WTC11 (cell line): ENCODE measurements at regions not wholly inside any gene's neighbourhood (a gene's known extent, or its start where the extent isn't known, plus 50 kb on each side); places are given as distances from the start of the nearest gene placed in this dataset.

Experiments used
- ATAC-seq: fragments of 200-7000 bp; cut with Tn5 transposase; 2 replicates; pipeline ENCODE4 v1.10.0; 2021; ENCODE audit warnings: mild to moderate bottlenecking, moderate library complexity
- CTCF ChIA-PET: fragments of 300-600 bp; sonication (Branson Sonifier 250); formaldehyde crosslinking; loops from one replicate; lab custom pipeline; 2021; ENCODE audit warnings: antibody characterized with exemption; lab: Charles Lee
- POLR2A ChIA-PET: fragments of 350-600 bp; sonication (Branson Sonifier 250); formaldehyde crosslinking; loops from one replicate; lab custom pipeline; 2021; ENCODE audit warnings: antibody characterized with exemption; lab: Charles Lee
- DNase-seq: peaks from one replicate; pipeline ENCODE4 v3.0.0; 2021; ENCODE audit warnings: low spot score
- H3K27ac Mint-ChIP-seq: 2 replicates; pipeline ENCODE4 v1.8.0; 2021; ENCODE audit warnings: mixed read lengths
- H3K27me3 Mint-ChIP-seq: 2 replicates; pipeline ENCODE4 v1.8.0; 2021; ENCODE audit warnings: low read depth, mild to moderate bottlenecking, moderate library complexity, mixed read lengths
- H3K36me3 Mint-ChIP-seq: 2 replicates; pipeline ENCODE4 v1.8.0; 2021; ENCODE audit warnings: mixed read lengths
- H3K4me1 Mint-ChIP-seq: 2 replicates; pipeline ENCODE4 v1.8.0; 2022; ENCODE audit warnings: mixed read lengths
- H3K4me3 Mint-ChIP-seq: 2 replicates; pipeline ENCODE4 v1.8.0; 2021; ENCODE audit warnings: mild to moderate bottlenecking, moderate library complexity, mixed read lengths
- H3K9me3 Mint-ChIP-seq: 2 replicates; pipeline ENCODE4 v1.8.0; 2021; ENCODE audit warnings: mixed read lengths
- CBFB ChIP-seq: sonication (generic); formaldehyde crosslinking; IDR thresholded peaks from 2 replicates; pipeline ENCODE4 v1.8.1; 2022; ENCODE audit warnings: mild to moderate bottlenecking, low read depth, missing genetic modification reagents
- CREM ChIP-seq: sonication (generic); formaldehyde crosslinking; IDR thresholded peaks from 2 replicates; pipeline ENCODE4 v1.8.1; 2022; ENCODE audit warnings: mild to moderate bottlenecking, missing genetic modification reagents, moderate library complexity
- ESRRA ChIP-seq: sonication (generic); formaldehyde crosslinking; IDR thresholded peaks from 2 replicates; pipeline ENCODE4 v1.8.1; 2022; ENCODE audit warnings: mild to moderate bottlenecking, missing genetic modification reagents, borderline replicate concordance
- FOXP1 ChIP-seq: sonication (generic); formaldehyde crosslinking; IDR thresholded peaks from 2 replicates; pipeline ENCODE4 v1.8.0; 2022; ENCODE audit warnings: missing genetic modification reagents, mild to moderate bottlenecking, moderate library complexity, borderline replicate concordance
- IRF2 ChIP-seq: sonication (generic); formaldehyde crosslinking; IDR thresholded peaks from 2 replicates; pipeline ENCODE4 v1.8.0; 2022; ENCODE audit warnings: low read depth, missing genetic modification reagents, borderline replicate concordance
- NFYB ChIP-seq: sonication (generic); formaldehyde crosslinking; conservative IDR thresholded peaks from 2 replicates; pipeline ENCODE4 v1.8.0; 2022; ENCODE audit warnings: low read depth, missing genetic modification reagents
- RELA ChIP-seq: sonication (generic); formaldehyde crosslinking; IDR thresholded peaks from 2 replicates; pipeline ENCODE4 v1.8.1; 2022; ENCODE audit warnings: missing genetic modification reagents, mild to moderate bottlenecking, borderline replicate concordance
- RORB ChIP-seq: fragments of 250-450 bp; sonication (Bioruptor Pico); IDR thresholded peaks from 2 replicates; pipeline ENCODE4 v1.9.0; 2021; ENCODE audit warnings: mild to moderate bottlenecking
- SMAD3 ChIP-seq: sonication (generic); formaldehyde crosslinking; IDR thresholded peaks from 2 replicates; pipeline ENCODE4 v1.8.0; 2022; ENCODE audit warnings: missing genetic modification reagents, mild to moderate bottlenecking, borderline replicate concordance
- ZNF232 ChIP-seq: sonication (generic); formaldehyde crosslinking; IDR thresholded peaks from 2 replicates; pipeline ENCODE4 v1.8.0; 2022; ENCODE audit warnings: mild to moderate bottlenecking, missing genetic modification reagents
- ZNF423 ChIP-seq: fragments of 250-450 bp; sonication (Bioruptor Pico); IDR thresholded peaks from 2 replicates; pipeline ENCODE4 v2.1.2; 2022; ENCODE audit warnings: mild to moderate bottlenecking, moderate library complexity
- ZNF671 ChIP-seq: fragments of 250-450 bp; sonication (Bioruptor Pico); IDR thresholded peaks from 2 replicates; pipeline ENCODE4 v1.8.0; 2021; ENCODE audit warnings: mild to moderate bottlenecking
- TF ChIP-seq, protein P1 (sequence below): sonication (generic); formaldehyde crosslinking; conservative IDR thresholded peaks from 2 replicates; pipeline ENCODE4 v1.8.1; 2023; ENCODE audit warnings: mild to moderate bottlenecking, low read depth, missing genetic modification reagents, moderate library complexity
- TF ChIP-seq, protein P2 (sequence below): sonication (generic); formaldehyde crosslinking; IDR thresholded peaks from 2 replicates; pipeline ENCODE4 v1.8.1; 2022; ENCODE audit warnings: mild to moderate bottlenecking, moderate library complexity, missing genetic modification reagents
- TF ChIP-seq, protein P3 (sequence below): sonication (generic); formaldehyde crosslinking; IDR thresholded peaks from 2 replicates; pipeline ENCODE4 v1.8.0; 2022; ENCODE audit warnings: mild to moderate bottlenecking, missing genetic modification reagents
- TF ChIP-seq, protein P4 (sequence below): sonication (generic); formaldehyde crosslinking; IDR thresholded peaks from 2 replicates; pipeline ENCODE4 v1.8.1; 2022; ENCODE audit warnings: missing genetic modification reagents, borderline replicate concordance

DNA sequence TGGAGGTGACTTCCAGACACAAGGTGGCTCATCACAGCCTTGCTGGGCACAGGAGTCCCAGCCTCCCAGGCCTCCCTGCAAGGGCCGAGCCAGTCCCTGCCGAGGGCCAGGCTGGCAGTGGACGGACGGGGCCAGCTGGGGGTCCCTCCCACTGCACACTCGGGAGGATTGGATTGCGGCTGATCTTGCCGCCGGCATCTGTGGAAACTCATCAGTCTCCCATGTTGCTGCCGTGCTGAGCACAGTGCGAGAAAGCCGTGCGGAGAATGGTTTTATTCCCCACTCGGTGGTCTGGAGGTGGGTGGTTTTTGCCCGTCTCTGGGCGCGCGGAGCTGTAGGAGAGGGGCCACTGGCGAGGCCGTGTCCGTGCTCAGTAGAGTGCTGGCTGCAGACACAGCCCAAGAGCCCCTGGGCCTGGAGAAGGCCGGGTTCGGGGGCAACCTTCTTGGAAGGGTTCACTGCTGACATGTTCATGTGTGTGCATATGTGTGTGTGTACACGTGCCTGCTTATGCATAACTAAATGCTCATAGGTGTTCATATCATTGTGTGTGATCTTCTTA is 1246.4 kb downstream of the BRD1 start:
- ATAC-seq: no peak
- DNase-seq: no peak
- Mint-ChIP-seq H3K9me3 (no peaks in the 10 kb centered on the region), H3K27ac (peak overlapping the region; percentile 82), H3K36me3 (no peaks in the 10 kb centered on the region), H3K4me3 (no peak overlapping the region), H3K27me3 (no peaks in the 10 kb centered on the region)
- POLR2A ChIA-PET: no interaction called here
- CTCF ChIA-PET: no interaction called here
- TF ChIP-seq NFYB (CRISPR knock-in tag): no peak
- TF ChIP-seq ZNF671 (CRISPR knock-in tag): no peak
- TF ChIP-seq RORB: no peak
- no peak for TF ChIP-seq CREM
- TF ChIP-seq SMAD3: no peak
- TF ChIP-seq, protein P1, sequence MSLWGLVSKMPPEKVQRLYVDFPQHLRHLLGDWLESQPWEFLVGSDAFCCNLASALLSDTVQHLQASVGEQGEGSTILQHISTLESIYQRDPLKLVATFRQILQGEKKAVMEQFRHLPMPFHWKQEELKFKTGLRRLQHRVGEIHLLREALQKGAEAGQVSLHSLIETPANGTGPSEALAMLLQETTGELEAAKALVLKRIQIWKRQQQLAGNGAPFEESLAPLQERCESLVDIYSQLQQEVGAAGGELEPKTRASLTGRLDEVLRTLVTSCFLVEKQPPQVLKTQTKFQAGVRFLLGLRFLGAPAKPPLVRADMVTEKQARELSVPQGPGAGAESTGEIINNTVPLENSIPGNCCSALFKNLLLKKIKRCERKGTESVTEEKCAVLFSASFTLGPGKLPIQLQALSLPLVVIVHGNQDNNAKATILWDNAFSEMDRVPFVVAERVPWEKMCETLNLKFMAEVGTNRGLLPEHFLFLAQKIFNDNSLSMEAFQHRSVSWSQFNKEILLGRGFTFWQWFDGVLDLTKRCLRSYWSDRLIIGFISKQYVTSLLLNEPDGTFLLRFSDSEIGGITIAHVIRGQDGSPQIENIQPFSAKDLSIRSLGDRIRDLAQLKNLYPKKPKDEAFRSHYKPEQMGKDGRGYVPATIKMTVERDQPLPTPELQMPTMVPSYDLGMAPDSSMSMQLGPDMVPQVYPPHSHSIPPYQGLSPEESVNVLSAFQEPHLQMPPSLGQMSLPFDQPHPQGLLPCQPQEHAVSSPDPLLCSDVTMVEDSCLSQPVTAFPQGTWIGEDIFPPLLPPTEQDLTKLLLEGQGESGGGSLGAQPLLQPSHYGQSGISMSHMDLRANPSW (CRISPR knock-in tag): no peak
- TF ChIP-seq ZNF423 (CRISPR knock-in tag): no peak
- TF ChIP-seq, protein P2, sequence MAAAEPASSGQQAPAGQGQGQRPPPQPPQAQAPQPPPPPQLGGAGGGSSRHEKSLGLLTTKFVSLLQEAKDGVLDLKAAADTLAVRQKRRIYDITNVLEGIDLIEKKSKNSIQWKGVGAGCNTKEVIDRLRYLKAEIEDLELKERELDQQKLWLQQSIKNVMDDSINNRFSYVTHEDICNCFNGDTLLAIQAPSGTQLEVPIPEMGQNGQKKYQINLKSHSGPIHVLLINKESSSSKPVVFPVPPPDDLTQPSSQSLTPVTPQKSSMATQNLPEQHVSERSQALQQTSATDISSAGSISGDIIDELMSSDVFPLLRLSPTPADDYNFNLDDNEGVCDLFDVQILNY: no peak
- TF ChIP-seq ZNF232 (CRISPR knock-in tag): no peak
- TF ChIP-seq, protein P3, sequence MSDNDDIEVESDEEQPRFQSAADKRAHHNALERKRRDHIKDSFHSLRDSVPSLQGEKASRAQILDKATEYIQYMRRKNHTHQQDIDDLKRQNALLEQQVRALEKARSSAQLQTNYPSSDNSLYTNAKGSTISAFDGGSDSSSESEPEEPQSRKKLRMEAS: no peak
- no peak for TF ChIP-seq ESRRA
- TF ChIP-seq, all 79 proteins: peak for 0
- peaks cover 14% of the 10 kb centered on the region for H3K4me1 Mint-ChIP-seq

DNA sequence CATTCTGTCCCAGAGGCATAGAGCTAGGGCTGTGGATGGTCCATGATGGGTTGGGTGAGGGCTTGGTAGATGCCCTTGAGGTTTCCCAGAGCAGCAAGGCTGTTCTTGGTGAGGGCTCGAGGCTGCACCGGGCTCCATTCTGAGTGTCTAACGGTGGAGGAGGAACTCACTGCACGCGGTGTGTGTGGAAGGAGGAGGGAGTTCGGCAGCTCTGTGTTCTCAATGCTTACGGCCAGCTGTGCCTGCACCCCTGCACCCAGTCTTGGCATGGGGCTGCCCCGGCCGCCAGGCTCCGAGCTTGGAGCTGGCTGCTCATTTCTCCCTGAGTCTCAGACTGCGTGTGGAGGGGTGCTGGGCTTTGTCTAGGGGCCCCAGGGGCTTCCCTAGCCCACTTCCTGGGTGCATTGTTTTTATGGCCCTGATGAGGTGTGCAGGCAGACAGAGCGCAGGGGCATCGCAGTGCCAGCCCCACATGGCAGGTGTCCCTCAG is 1247.1 kb downstream of the BRD1 start:
- ChIA-PET CTCF (no interaction called here), POLR2A (no interaction called here)
- no peak for TF ChIP-seq CBFB (CRISPR knock-in tag)
- TF ChIP-seq, protein P4, sequence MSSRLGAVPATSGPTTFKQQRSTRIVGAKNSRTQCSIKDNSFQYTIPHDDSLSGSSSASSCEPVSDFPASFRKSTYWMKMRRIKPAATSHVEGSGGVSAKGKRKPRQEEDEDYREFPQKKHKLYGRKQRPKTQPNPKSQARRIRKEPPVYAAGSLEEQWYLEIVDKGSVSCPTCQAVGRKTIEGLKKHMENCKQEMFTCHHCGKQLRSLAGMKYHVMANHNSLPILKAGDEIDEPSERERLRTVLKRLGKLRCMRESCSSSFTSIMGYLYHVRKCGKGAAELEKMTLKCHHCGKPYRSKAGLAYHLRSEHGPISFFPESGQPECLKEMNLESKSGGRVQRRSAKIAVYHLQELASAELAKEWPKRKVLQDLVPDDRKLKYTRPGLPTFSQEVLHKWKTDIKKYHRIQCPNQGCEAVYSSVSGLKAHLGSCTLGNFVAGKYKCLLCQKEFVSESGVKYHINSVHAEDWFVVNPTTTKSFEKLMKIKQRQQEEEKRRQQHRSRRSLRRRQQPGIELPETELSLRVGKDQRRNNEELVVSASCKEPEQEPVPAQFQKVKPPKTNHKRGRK (CRISPR knock-in tag): no peak
- TF ChIP-seq FOXP1 (CRISPR knock-in tag): no peak
- no peak for TF ChIP-seq IRF2
- TF ChIP-seq RORB: no peak
- no peak for DNase-seq
- no peak overlapping the region for H3K4me3 Mint-ChIP-seq
- H3K27ac Mint-ChIP-seq: no peak overlapping the region; the same call in 1 of the 2 replicates
- no peaks in the 10 kb centered on the region for H3K36me3 Mint-ChIP-seq
- no peaks in the 10 kb centered on the region for H3K9me3 Mint-ChIP-seq
- no peak for ATAC-seq
- peaks cover 14% of the 10 kb centered on the region for H3K4me1 Mint-ChIP-seq
- H3K27me3 Mint-ChIP-seq: no peaks in the 10 kb centered on the region

DNA sequence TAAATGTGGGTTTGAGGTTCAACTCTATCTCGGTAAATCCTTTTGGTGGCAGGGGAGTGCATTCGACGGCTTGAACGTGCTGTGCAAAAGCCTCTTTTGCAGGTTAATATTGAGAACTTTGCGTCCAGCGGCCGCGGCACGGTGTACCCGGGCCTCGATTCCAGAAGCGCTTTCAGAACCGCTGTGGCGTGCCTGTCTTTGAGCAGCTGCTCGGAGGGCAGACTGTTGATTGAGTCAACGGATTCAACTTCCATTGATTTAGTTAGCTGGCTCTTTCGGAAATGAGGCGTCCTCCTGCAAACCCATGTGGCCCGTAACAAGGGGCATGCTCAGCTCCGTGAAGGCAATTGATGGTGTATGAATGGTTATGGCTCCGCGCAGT is 1247.8 kb downstream of the BRD1 start:
- Mint-ChIP-seq H3K27me3 (no peaks in the 10 kb centered on the region), H3K4me1 (peaks cover 14% of the 10 kb centered on the region), H3K9me3 (no peaks in the 10 kb centered on the region), H3K4me3 (no peak overlapping the region), H3K36me3 (no peaks in the 10 kb centered on the region), H3K27ac (peak overlapping the region; percentile 66; the same call in 1 of the 2 replicates)
- no peak for DNase-seq
- ATAC-seq: no peak
- ChIA-PET POLR2A (no interaction called here), CTCF (no interaction called here)
- TF ChIP-seq RELA: no peak
